NCI-H774 (cell line): ENCODE measurements at regions not wholly inside any gene's neighbourhood (a gene's known extent, or its start where the extent isn't known, plus 50 kb on each side); places are given as distances from the start of the nearest gene placed in this dataset.
"Not testable (repeated sequence)": the region's sequence is repeated elsewhere in the genome, so short reads cannot be mapped to it uniquely, and the experiment has no call there.

Experiments
- DNase-seq: peaks from one replicate; lab custom pipeline; 2025; lab: John Stamatoyannopoulos, UW

- DNase-seq: no peak
These were observed 54.2 kb upstream of the OPRM1 start for GRCh38 chr6:153984811-153985210.

- DNase-seq: no peak
These were observed 58.9 kb upstream of the OPRM1 start for GRCh38 chr6:153980171-153980570.

GRCh38 chr6:153978911-153979548, 60.0 kb upstream of the OPRM1 start:
- not testable (repeated sequence) for DNase-seq

- DNase-seq: no peak
These were observed 61.9 kb upstream of the OPRM1 start for GRCh38 chr6:153976921-153977693.

- DNase-seq: no peak
These were observed 73.0 kb upstream of the OPRM1 start for GRCh38 chr6:153966001-153966400.

- DNase-seq: no peak
These were observed 75.7 kb upstream of the OPRM1 start for GRCh38 chr6:153963352-153963751.

- no peak for DNase-seq
These were observed 76.5 kb upstream of the OPRM1 start for GRCh38 chr6:153962555-153962954.

GRCh38 chr6:153960741-153961140, 78.3 kb upstream of the OPRM1 start:
- DNase-seq: no peak

GRCh38 chr6:153960281-153960680, 78.8 kb upstream of the OPRM1 start:
- DNase-seq: no peak

- DNase-seq: no peak
These were observed 79.8 kb upstream of the OPRM1 start for GRCh38 chr6:153959276-153959675.

- DNase-seq: no peak
These were observed 80.2 kb upstream of the OPRM1 start for GRCh38 chr6:153958860-153959259.

GRCh38 chr6:153957394-153957793, 81.6 kb upstream of the OPRM1 start:
- DNase-seq: no peak

GRCh38 chr6:153956808-153957207, 82.2 kb upstream of the OPRM1 start:
- DNase-seq: no peak

GRCh38 chr6:153949616-153950015, 89.4 kb upstream of the OPRM1 start:
- no peak for DNase-seq

GRCh38 chr6:153947808-153948447, 91.1 kb upstream of the OPRM1 start:
- DNase-seq: peak; percentile 11

- DNase-seq: no peak
These were observed 94.8 kb upstream of the OPRM1 start for GRCh38 chr6:153944201-153944600.

- no peak for DNase-seq
These were observed 96.7 kb upstream of the OPRM1 start for GRCh38 chr6:153942361-153942760.

- no peak for DNase-seq
These were observed 97.3 kb upstream of the OPRM1 start for GRCh38 chr6:153941768-153942167.

GRCh38 chr6:153938876-153939275, 100.2 kb upstream of the OPRM1 start:
- DNase-seq: no peak

GRCh38 chr6:153931431-153931830, 107.6 kb upstream of the OPRM1 start:
- no peak for DNase-seq

GRCh38 chr6:153927867-153928266, 111.2 kb upstream of the OPRM1 start:
- DNase-seq: no peak

- DNase-seq: no peak
These were observed 140.5 kb upstream of the OPRM1 start for GRCh38 chr6:153898360-153899059.

- no peak for DNase-seq
These were observed 156.6 kb upstream of the OPRM1 start for GRCh38 chr6:153882411-153882810.
